Dermis microvascular lymphatic vessel endothelial cell (primary cell): ENCODE measurements at regions not wholly inside any gene's neighbourhood (a gene's known extent, or its start where the extent isn't known, plus 50 kb on each side); places are given as distances from the start of the nearest gene placed in this dataset.

Experiments
- DNase-seq, 2 donors: peaks; one replicate each; pipeline versions ENCODE4 v3.0.0 to v3.0.0-alpha.2; 2010; ENCODE audit warnings: low read depth in 2 of 2

GRCh38 chr11:80868831-80869230 is 1428.0 kb upstream of the TENM4 start:
- no peak for DNase-seq

GRCh38 chr11:80862011-80862410 is 1421.2 kb upstream of the TENM4 start:
- no peak for DNase-seq

GRCh38 chr11:80861193-80861592 is 1420.4 kb upstream of the TENM4 start:
- DNase-seq = no peak

- peak in 1 of 2 donors; percentile 67 for DNase-seq
These were observed 1419.8 kb upstream of the TENM4 start for GRCh38 chr11:80860632-80861031.

- DNase-seq = peak in 1 of 2 donors; percentile 24
These were observed 1415.2 kb upstream of the TENM4 start for GRCh38 chr11:80856066-80856465.

- no peak for DNase-seq
These were observed 1414.6 kb upstream of the TENM4 start for GRCh38 chr11:80855426-80855825.

GRCh38 chr11:80849253-80849652 is 1408.4 kb upstream of the TENM4 start:
- DNase-seq = no peak

- peak; percentile 6 to 56 for DNase-seq
These were observed 1406.1 kb upstream of the TENM4 start for GRCh38 chr11:80846979-80847378.

GRCh38 chr11:80846442-80846841 is 1405.6 kb upstream of the TENM4 start:
- DNase-seq = no peak

- no peak for DNase-seq
These were observed 1403.4 kb upstream of the TENM4 start for GRCh38 chr11:80844110-80844819.

- no peak for DNase-seq
These were observed 1402.6 kb upstream of the TENM4 start for GRCh38 chr11:80843266-80843974.

GRCh38 chr11:80842246-80842645 is 1401.4 kb upstream of the TENM4 start:
- no peak for DNase-seq

GRCh38 chr11:80841675-80842074 is 1400.8 kb upstream of the TENM4 start:
- DNase-seq = no peak

- no peak for DNase-seq
These were observed 1397.3 kb upstream of the TENM4 start for GRCh38 chr11:80838153-80838552.

GRCh38 chr11:80837051-80837450 is 1396.2 kb upstream of the TENM4 start:
- no peak for DNase-seq

GRCh38 chr11:80831374-80831773 is 1390.5 kb upstream of the TENM4 start:
- no peak for DNase-seq

- DNase-seq = no peak
These were observed 1387.0 kb upstream of the TENM4 start for GRCh38 chr11:80827781-80828180.

GRCh38 chr11:80826808-80827207 is 1386.0 kb upstream of the TENM4 start:
- DNase-seq = no peak

- no peak for DNase-seq
These were observed 1381.5 kb upstream of the TENM4 start for GRCh38 chr11:80822308-80822707.

GRCh38 chr11:80819271-80819670 is 1378.4 kb upstream of the TENM4 start:
- DNase-seq = no peak

GRCh38 chr11:80816966-80817365 is 1376.1 kb upstream of the TENM4 start:
- DNase-seq = no peak

- no peak for DNase-seq
These were observed 1375.6 kb upstream of the TENM4 start for GRCh38 chr11:80816454-80816847.

GRCh38 chr11:80815752-80816453 is 1375.1 kb upstream of the TENM4 start:
- DNase-seq = peak in 1 of 2 donors; percentile 67
